SHP77 (cell line): ENCODE measurements at regions not wholly inside any gene's neighbourhood (a gene's known extent, or its start where the extent isn't known, plus 50 kb on each side); places are given as distances from the start of the nearest gene placed in this dataset.
A peak's percentile ranks its signal among the peaks of the same experiment; 100 is the strongest.
"Not testable (repeated sequence)": the region's sequence is repeated elsewhere in the genome, so short reads cannot be mapped to it uniquely, and the experiment has no call there.

Experiments used
- DNase-seq, 2 experiments: peaks; one replicate each; lab custom pipeline; 2025; lab: John Stamatoyannopoulos, UW

GRCh38 chr6:6812427-6812826 is 223.9 kb downstream of the LY86 start:
- DNase-seq, result no peak

- no peak for DNase-seq
Measured at GRCh38 chr6:6815732-6816131, 227.2 kb downstream of the LY86 start.

DNA sequence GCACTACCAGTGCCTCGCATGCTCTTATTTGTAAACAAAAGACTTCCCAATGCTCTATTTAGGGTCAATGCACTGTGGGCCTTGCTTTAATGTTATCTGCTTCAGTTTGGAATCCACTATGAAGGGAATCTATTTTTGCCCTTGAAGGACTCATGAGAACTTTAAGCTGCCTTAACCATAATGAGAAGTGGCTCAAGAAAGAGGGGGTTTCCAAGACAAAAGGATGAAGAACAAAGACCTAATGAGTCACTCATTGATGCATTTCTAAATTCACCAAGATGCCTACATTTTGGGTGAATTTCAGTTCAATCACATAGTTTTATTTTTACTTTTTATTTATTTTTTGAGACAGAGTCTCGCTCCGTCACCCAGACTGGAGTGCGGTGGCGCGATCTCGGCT is 228.2 kb downstream of the LY86 start:
- DNase-seq, result no peak

GRCh38 chr6:6818078-6818639 is 229.6 kb downstream of the LY86 start:
- no peak for DNase-seq

- DNase-seq, result peak in 1 of 2 experiments; percentile 26
Measured at GRCh38 chr6:6820641-6821238, 232.2 kb downstream of the LY86 start.

- no peak for DNase-seq
Measured at GRCh38 chr6:6821639-6822261, 233.2 kb downstream of the LY86 start.

DNA sequence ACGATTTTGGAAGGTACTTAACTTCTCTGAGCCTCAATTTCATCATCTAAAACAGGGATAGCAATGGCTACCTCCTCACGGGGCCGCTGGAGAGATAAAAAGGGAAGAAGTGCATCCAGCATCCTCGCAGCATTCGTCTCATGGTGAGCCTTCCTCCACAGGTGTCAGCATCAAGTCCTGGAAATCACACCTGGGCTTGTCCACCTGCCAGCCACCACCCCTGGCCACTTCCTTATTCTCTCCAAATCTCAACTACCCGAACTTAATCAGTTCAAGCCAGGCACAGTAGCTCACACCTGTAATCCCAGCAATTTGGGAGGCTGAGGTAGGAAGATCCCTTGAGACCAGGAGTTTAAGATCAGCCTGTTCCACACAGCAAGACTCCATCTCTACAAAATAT is 234.5 kb downstream of the LY86 start:
- DNase-seq, result no peak

DNA sequence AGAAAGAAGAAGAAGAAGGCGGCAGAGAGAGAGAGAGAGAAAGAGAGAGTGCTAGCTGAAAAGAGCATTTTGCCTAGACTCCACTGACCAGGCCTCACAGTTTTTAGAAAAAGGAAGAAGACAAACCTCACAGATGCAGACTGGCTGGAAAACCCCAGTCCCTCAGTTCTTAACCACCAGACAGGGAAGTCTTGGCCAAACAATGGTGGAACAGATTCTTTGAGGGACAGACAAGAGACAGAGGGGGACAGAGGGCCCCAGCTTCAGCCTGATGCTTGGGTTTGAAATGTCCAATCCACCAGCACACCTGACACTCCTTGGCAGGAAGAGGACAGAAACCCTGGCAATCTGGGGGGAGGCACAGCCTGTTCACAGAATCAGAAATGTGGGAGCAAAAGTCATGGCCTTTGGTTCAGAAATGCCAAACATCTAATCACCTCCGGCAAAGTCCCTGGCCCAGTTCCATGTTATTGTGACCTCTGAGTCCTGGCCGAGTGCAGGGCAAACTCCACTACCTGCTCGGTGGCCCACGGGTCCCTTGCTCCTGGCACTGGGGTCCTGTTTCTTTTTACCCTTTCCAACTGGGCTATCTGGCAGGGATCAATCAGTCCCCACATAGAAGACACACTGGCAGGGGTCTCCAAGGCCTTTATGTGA is 235.2 kb downstream of the LY86 start:
- DNase-seq, result no peak

DNA sequence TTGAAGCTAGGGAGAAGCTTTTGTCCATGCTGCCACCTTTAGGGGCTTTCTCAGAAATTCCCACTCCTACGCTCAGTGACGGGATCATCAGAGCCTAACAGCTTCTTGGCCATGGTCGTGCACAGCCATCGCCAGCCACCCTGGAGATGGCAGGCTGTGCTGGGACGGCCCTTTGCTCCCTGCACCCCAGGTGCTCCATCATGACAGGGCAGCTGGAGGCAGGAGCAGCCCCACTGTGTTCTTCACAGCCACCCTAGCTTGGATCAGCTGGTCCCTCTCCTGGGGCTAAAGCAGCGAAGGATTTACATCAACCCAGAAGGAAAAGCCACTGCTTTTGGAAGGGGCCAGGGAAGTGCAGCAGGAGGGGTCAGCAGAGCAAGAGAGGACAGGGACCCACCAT is 235.9 kb downstream of the LY86 start:
- no peak for DNase-seq

- peak; percentile 38 to 67 for DNase-seq
Measured at GRCh38 chr6:6825193-6825784, 236.8 kb downstream of the LY86 start.

DNA sequence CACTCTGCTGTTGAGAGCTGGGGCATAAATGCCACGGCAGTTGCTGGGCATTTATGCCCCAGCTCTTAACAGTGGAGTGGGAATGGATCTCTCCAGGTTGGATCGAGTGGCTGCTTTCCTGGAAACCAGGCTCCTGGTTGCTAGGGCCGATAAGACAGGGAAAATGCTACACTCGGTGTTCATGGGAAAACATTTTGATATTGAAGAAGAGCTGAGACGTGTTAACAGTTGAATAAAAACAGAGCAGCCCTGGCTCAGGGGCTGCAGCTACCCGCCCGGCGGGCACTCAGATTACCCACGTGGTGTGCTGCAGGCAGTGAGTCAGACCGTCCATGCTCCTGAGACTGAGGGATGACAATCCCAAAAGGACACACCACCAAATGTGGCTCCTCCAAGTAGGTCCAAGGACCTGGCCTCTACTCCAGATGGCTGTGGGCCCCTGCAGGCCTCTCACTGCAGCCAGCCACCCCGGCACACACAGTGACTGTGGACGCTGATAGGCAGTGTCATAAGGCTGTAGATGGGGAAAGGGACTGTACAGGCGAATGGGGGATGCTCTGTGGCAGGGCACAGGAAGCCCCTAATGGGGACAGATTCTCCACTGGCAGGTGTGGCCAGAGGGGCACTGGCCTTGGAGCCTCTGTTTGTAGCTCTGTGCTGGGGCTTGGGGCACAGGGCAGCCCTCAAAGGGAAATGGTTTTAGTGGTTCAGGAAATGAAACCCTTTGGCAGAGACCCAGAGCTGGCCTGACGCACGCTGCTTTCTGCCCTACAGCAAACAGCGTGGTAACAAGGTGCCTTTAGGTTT is 237.8 kb downstream of the LY86 start:
- peak; percentile 52 to 60 for DNase-seq

- DNase-seq, result peak; percentile 37 to 55
Measured at GRCh38 chr6:6826961-6827360, 238.4 kb downstream of the LY86 start.

DNA sequence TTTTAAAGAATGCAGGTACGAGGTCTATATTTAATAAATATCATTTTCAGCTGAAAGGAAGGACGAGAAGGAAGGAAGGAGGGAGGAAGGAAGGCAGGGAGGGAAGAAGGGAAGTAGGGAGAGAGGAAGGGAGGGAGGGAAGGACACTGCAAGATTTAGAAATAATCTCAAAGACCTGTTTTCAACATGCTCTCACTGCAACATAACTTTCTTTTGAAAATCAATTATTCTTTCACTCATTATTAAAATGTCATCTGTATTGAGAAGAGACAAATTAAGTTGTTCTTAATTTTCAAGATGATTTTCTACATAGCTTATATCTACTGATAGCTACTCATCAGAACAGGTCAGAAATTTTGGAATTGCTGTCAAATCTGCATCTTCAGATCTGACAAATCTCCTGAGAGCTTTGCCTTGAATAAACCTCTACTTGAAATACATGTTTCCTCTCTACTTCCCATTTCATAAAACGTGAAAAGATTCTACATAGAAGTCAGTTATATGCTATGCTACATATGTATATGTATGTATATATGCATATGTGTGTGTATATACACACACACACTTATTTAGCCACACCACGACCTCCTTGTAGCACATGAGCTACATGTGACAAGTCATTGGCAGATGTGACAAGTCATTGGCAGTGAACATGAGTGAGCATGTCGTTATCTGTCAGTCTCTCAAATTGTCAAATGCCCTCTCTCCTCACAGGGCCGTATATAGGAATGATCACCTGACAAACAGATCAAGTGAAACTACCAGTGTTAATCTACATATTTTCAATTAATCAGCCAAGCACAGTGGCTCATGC is 241.6 kb downstream of the LY86 start:
- DNase-seq, result no peak

- DNase-seq, result not testable (repeated sequence)
Measured at GRCh38 chr6:6830686-6831063, 242.2 kb downstream of the LY86 start.

DNA sequence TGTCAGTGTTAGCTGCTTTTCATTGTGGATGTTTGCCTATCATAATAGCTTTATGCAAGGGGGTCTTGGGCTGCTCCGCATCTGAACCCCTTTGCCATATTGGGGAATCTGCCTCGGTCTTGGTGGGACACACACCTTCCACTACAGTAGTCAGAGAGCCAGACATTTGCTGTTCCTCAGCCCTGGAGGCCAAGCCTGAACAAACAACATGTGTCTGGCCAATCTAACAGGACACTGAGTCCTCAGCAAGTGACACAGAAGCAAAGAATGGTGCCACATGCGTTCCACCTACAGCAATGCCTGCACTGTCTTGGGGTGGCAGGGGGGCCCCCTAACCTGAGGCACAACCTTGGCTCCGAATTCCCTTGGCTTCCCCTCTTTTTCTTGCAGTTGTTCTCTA is 243.9 kb downstream of the LY86 start:
- DNase-seq, result no peak

DNA sequence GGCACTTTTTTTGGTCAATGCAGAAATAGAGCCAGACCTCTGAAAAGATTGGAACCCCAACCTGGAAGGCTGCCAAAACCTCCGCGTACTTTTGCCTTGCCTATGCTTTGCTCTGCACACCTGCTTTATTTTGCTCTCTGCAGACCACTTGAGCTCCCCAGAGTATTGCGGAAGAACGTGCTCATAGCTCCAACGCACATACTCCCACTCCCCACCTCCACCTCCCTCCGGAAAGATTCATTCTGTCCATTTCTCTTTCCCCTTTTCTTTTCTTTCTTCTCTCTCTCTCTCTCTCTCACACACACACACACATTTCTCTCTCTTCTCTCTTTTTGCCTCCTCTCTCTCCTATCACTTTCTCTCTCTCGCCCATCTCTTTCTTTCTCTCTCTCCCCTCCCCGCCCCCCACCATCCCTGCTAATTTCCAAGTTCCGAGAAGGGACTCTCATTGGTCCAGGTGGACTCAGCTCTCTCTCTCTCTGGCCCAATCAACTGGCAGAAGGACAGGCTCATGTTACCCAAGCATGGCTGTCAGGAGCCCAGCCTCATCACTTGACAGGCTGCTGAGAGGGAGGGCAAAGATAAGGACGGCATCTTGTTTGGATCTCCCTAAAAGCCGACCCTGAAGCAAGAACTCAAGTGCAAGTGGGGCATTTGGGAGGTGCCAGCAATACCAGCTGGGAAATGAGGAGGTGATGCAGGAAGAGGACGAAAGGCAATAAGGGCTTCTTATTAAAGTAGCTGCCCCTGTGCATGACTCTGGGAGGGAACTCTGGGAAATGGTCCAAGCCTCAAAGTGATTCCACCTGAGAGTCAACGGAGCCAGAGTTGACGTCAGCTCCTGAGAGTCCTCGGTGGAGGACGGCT is 246.1 kb downstream of the LY86 start:
- DNase-seq, result peak; percentile 80 to 81

DNA sequence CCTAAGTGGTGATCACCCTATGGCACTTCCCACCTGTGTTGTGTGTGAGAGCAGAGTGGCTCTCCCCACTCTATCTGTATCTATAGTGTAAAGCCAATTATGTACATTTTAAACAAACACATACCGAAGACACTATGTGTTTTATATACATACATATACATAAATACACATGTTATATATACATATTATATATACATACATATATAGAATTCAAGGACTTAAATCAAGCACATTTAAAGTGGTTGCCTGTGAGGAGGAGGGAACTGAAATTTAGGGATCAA is 246.6 kb downstream of the LY86 start:
- no peak for DNase-seq

DNA sequence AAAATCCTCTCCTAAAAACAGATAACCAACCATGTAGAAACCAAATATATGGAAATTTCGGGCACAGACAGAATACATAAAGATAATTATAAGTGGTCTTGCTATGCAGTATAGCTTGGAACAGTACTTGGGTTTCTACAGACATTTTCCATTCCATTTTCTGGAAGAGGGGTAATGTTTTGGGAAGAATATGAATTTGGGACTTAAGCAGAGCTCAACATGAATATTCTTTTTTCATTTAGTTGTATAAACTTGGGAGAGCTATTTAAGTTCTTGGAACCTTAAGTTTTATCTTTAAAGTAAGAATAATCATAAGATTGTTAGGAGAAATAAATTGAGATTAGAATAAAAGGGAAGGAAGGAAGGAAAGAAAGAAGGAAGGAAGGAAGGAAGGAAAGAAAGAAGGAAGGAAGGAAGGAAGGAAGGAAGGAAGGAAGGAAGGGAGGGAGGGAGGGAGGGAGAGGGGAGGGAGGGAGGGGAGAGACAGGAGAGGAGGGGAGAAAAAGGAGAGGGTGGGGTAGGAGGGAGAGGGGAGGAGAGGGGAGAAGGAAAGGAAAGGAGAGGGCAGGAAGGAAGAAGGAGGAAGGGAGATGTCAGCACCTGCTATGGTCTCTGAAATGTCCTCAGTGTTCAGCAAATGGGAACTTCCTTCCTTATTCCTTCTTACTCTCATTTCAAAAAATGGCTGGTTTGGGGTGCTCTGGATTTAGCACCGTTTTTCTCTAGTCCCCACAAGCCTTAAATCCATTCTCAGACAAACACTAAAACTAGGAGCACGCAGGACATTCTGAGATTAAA is 248.3 kb downstream of the LY86 start:
- DNase-seq, result no peak

GRCh38 chr6:6837541-6838080 is 249.1 kb downstream of the LY86 start:
- DNase-seq, result no peak
